Stomach (tissue), 4 donors: ENCODE measurements at regions not wholly inside any gene's neighbourhood (a gene's known extent, or its start where the extent isn't known, plus 50 kb on each side); places are given as distances from the start of the nearest gene placed in this dataset.

Experiments
- CTCF ChIP-seq, 7 experiments: fragments of 450-650 bp in 4 of 7; fragments of 200-600 bp in 3 of 7; sonication (generic) in 3 of 7; IDR thresholded peaks; one replicate each; pipeline ENCODE4 v1.5.1; 2016 to 2019; ENCODE audit warnings: antibody characterized with exemption in 7 of 7, control low read depth in 2 of 7, mild to moderate bottlenecking in 1 of 7
- EP300 ChIP-seq: sonication (generic); formaldehyde crosslinking; IDR thresholded peaks from one replicate; pipeline ENCODE4 v1.6.1; 2017; ENCODE audit warnings: antibody characterized with exemption
- POLR2A ChIP-seq, 4 donors: fragments of 450-650 bp; IDR thresholded peaks; one replicate each; pipeline ENCODE4 v1.6.1; 2016; ENCODE audit warnings: antibody characterized with exemption in 4 of 4, control low read depth in 2 of 4, mild to moderate bottlenecking in 1 of 4, moderate library complexity in 1 of 4
- POLR2AphosphoS5 ChIP-seq, 3 donors: sonication (generic); formaldehyde crosslinking; IDR thresholded peaks; one replicate each; pipeline ENCODE4 v1.6.1; 2016; ENCODE audit warnings: antibody characterized with exemption in 3 of 3

- no peak for TF ChIP-seq EP300
- TF ChIP-seq POLR2AphosphoS5 (IDR thresholded peaks at IDR 0.05), result no peak
- TF ChIP-seq CTCF (IDR thresholded peaks at IDR 0.05), result no peak
- TF ChIP-seq POLR2A (IDR thresholded peaks at IDR 0.05), result no peak
Observed at GRCh38 chr3:103067963-103068362, 633.1 kb downstream of the ZPLD1 start.
